SK-N-SH treated with all-trans-retinoic acid at 6 μM for 48 hours (cell line): ENCODE measurements at regions not wholly inside any gene's neighbourhood (a gene's known extent, or its start where the extent isn't known, plus 50 kb on each side); places are given as distances from the start of the nearest gene placed in this dataset.

ENCODE experiments used
- RARB ChIP-seq: fragments of 250-450 bp; sonication (Bioruptor Pico); IDR thresholded peaks from 2 replicates; pipeline ENCODE4 v1.8.0; 2021; ENCODE audit warnings: mild to moderate bottlenecking, moderate library complexity
- ZNF70 ChIP-seq: fragments of 450-650 bp; formaldehyde crosslinking; IDR thresholded peaks from 2 replicates; pipeline ENCODE4 v1.5.0; 2020; ENCODE audit warnings: mild to moderate bottlenecking, moderate library complexity

DNA sequence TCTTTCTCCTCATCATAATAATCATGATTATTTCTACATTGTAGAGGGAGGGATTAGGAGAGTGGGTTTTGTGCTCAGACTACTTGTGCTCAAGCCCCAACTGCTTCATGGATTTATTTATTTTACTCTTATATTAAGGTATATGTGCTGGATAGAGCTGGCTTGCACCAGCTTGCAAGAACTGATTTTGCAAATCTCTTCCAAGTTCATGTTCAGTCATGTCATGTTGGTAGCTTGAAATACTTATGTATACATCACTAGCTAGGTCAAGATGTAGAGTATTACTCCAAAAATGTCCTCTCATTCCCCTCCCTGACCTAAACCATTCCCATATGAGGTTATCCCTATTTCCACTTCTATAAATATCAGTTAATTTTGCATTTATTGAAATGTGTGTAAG is 293.9 kb upstream of the RBMS3 start:
- TF ChIP-seq RARB (CRISPR knock-in tag) (no peak), ZNF70 (CRISPR knock-in tag) (no peak)
